OCI-LY1 (cell line): ENCODE measurements at regions not wholly inside any gene's neighbourhood (a gene's known extent, or its start where the extent isn't known, plus 50 kb on each side); places are given as distances from the start of the nearest gene placed in this dataset.

ENCODE experiments used
- H2AFZ ChIP-seq: fragments of 200-600 bp; sonication (generic), shearing (Covaris generic); 2 replicates; pipeline ENCODE4 v1.6.0; 2014; ENCODE audit warnings: antibody characterized with exemption, mild to moderate bottlenecking, low read length
- H3F3A ChIP-seq: fragments of 200-600 bp; sonication (generic), shearing (Covaris generic); 2 replicates; pipeline ENCODE4 v1.6.0; 2014; ENCODE audit warnings: mild to moderate bottlenecking, antibody characterized with exemption, low read length, moderate library complexity; ENCODE audit not compliant: insufficient read depth
- H3K27ac ChIP-seq: fragments of 200-600 bp; sonication (generic); 2 replicates; pipeline ENCODE4 v1.5.1; 2014; ENCODE audit warnings: low read length, mixed run types, mild to moderate bottlenecking, low read depth; ENCODE audit not compliant: poor library complexity, severe bottlenecking
- H3K27me3 ChIP-seq: fragments of 200-600 bp; sonication (generic); 2 replicates; pipeline ENCODE4 v1.6.0; 2014; ENCODE audit warnings: antibody characterized with exemption, mild to moderate bottlenecking, low read length, moderate library complexity; ENCODE audit not compliant: insufficient read depth
- H3K36me3 ChIP-seq: fragments of 200-600 bp; sonication (generic); 2 replicates; pipeline ENCODE4 v1.6.1; 2014; ENCODE audit warnings: mild to moderate bottlenecking, antibody characterized with exemption, low read length, moderate library complexity, mixed read lengths; ENCODE audit not compliant: insufficient read depth
- H3K4me1 ChIP-seq: fragments of 200-600 bp; sonication (generic); 2 replicates; pipeline ENCODE4 v1.5.1; 2014; ENCODE audit warnings: mild to moderate bottlenecking, low read length, moderate library complexity; ENCODE audit not compliant: insufficient read depth, severe bottlenecking
- H3K4me2 ChIP-seq: fragments of 200-600 bp; sonication (generic), shearing (Covaris generic); 2 replicates; pipeline ENCODE4 v1.6.1; 2014; ENCODE audit warnings: low read length
- H3K4me3 ChIP-seq: fragments of 200-600 bp; sonication (generic); 2 replicates; pipeline ENCODE4 v1.5.1; 2014; ENCODE audit warnings: low read length, low read depth, mild to moderate bottlenecking, mixed read lengths; ENCODE audit not compliant: poor library complexity, severe bottlenecking
- H3K79me2 ChIP-seq: fragments of 200-600 bp; shearing (Covaris generic); 2 replicates; pipeline ENCODE4 v1.6.1; 2016; ENCODE audit warnings: mixed run types, low read length, mixed read lengths; ENCODE audit not compliant: insufficient read depth
- H3K9ac ChIP-seq: fragments of 200-600 bp; sonication (generic), shearing (Covaris generic); 2 replicates; pipeline ENCODE4 v1.6.1; 2014; ENCODE audit warnings: mild to moderate bottlenecking, low read length, mixed read lengths
- H3K9me2 ChIP-seq: fragments of 200-600 bp; sonication (generic), shearing (Covaris generic); 2 replicates; pipeline ENCODE4 v1.6.1; 2014; ENCODE audit warnings: low read depth, mild to moderate bottlenecking, low read length, mixed read lengths
- H3K9me3 ChIP-seq: fragments of 200-600 bp; shearing (Covaris generic); 2 replicates; pipeline ENCODE4 v1.6.1; 2014; ENCODE audit warnings: low read length, mixed read lengths
- H4K20me1 ChIP-seq: fragments of 200-600 bp; sonication (generic), shearing (Covaris generic); 2 replicates; pipeline ENCODE4 v1.6.0; 2016; ENCODE audit warnings: mild to moderate bottlenecking, low read length; ENCODE audit not compliant: insufficient read depth
- CTCF ChIP-seq: fragments of 200-600 bp; sonication (generic), shearing (Covaris generic); IDR thresholded peaks from 2 replicates; pipeline ENCODE4 v1.5.1; 2017; ENCODE audit warnings: mild to moderate bottlenecking, antibody characterized with exemption, low read length, moderate library complexity, mixed read lengths
- EZH2 ChIP-seq: fragments of 200-600 bp; sonication (generic), shearing (Covaris generic); IDR thresholded peaks from 2 replicates; pipeline ENCODE4 v1.8.0; 2017; ENCODE audit warnings: borderline replicate concordance, mixed run types, mild to moderate bottlenecking, antibody characterized with exemption, low read length, moderate library complexity, mixed read lengths

GRCh38 chr7:33680682-33681081 lies 224.7 kb upstream of the BMPER start:
- no peak overlapping the region for H3K4me3 ChIP-seq

GRCh38 chr7:33685503-33685902 lies 219.8 kb upstream of the BMPER start:
- no peaks in the 10 kb centered on the region for H3K27me3 ChIP-seq
- H3F3A ChIP-seq, result no peaks in the 10 kb centered on the region

More at GRCh38 chr7:33680682-33681081, 224.7 kb upstream of the BMPER start:
- Histone ChIP-seq H3K9ac (no peak overlapping the region), H3K4me1 (no peaks in the 10 kb centered on the region), H3K79me2 (no peaks in the 10 kb centered on the region), H3K27me3 (no peaks in the 10 kb centered on the region), H2AFZ (no peak overlapping the region), H3F3A (no peaks in the 10 kb centered on the region), H3K9me2 (no peaks in the 10 kb centered on the region), H3K27ac (no peak overlapping the region), H3K9me3 (no peaks in the 10 kb centered on the region), H4K20me1 (no peaks in the 10 kb centered on the region), H3K36me3 (no peaks in the 10 kb centered on the region), H3K4me2 (no peak overlapping the region)
- TF ChIP-seq EZH2 (no peak), CTCF (no peak)

GRCh38 chr7:33685981-33686683 lies 219.2 kb upstream of the BMPER start:
- Histone ChIP-seq H2AFZ (no peak overlapping the region), H3K27me3 (no peaks in the 10 kb centered on the region), H3K4me2 (no peak overlapping the region), H3K27ac (no peak overlapping the region), H3K9ac (no peak overlapping the region), H3K36me3 (no peaks in the 10 kb centered on the region), H3K4me1 (no peaks in the 10 kb centered on the region), H3K9me2 (no peaks in the 10 kb centered on the region), H3K9me3 (no peaks in the 10 kb centered on the region), H4K20me1 (no peaks in the 10 kb centered on the region), H3K79me2 (no peaks in the 10 kb centered on the region), H3K4me3 (no peak overlapping the region), H3F3A (no peaks in the 10 kb centered on the region)
- peak; percentile 21; the same call in 1 of the 2 replicates for TF ChIP-seq CTCF
- no peak for TF ChIP-seq EZH2

More at GRCh38 chr7:33685503-33685902, 219.8 kb upstream of the BMPER start:
- Histone ChIP-seq H3K79me2 (no peaks in the 10 kb centered on the region), H3K4me2 (no peak overlapping the region), H3K9me2 (no peaks in the 10 kb centered on the region), H3K4me1 (no peaks in the 10 kb centered on the region), H4K20me1 (no peaks in the 10 kb centered on the region), H3K9me3 (no peaks in the 10 kb centered on the region), H3K4me3 (no peak overlapping the region), H2AFZ (no peak overlapping the region), H3K9ac (no peak overlapping the region), H3K27ac (no peak overlapping the region), H3K36me3 (no peaks in the 10 kb centered on the region)
- TF ChIP-seq CTCF (no peak), EZH2 (no peak)
